Activated naive CD4-positive, alpha-beta T cell treated with anti-CD3 and anti-CD28 coated beads for 36 hours (primary cell): ENCODE measurements at regions not wholly inside any gene's neighbourhood (a gene's known extent, or its start where the extent isn't known, plus 50 kb on each side); places are given as distances from the start of the nearest gene placed in this dataset.

ENCODE experiments used
- CTCF ChIA-PET: fragments of 350-600 bp; sonication (Branson Sonifier 250); formaldehyde crosslinking; loops from one replicate; lab custom pipeline; 2021; ENCODE audit warnings: antibody characterized with exemption; lab: Charles Lee
- DNase-seq: peaks from one replicate; pipeline ENCODE4 v3.0.0-alpha.2; 2020
- H3K27ac Mint-ChIP-seq: one replicate; pipeline ENCODE4 v1.8.0; 2021; ENCODE audit warnings: mild to moderate bottlenecking, mixed read lengths
- H3K27me3 Mint-ChIP-seq: one replicate; pipeline ENCODE4 v1.8.0; 2021; ENCODE audit warnings: low read depth, mixed read lengths
- H3K36me3 Mint-ChIP-seq: one replicate; pipeline ENCODE4 v1.8.0; 2021; ENCODE audit warnings: low read depth, mixed read lengths
- H3K4me1 Mint-ChIP-seq: one replicate; pipeline ENCODE4 v1.8.0; 2021; ENCODE audit warnings: low read depth, mixed read lengths
- H3K4me3 Mint-ChIP-seq: one replicate; pipeline ENCODE4 v1.8.0; 2021; ENCODE audit warnings: mild to moderate bottlenecking, moderate library complexity, mixed read lengths
- H3K9me3 Mint-ChIP-seq: one replicate; pipeline ENCODE4 v1.8.0; 2021; ENCODE audit warnings: mixed read lengths
- intact Hi-C: fragments of 100-400 bp; cut with micrococcal nuclease; formaldehyde crosslinking; loops from one replicate; pipeline ENCODE4 v1.15.1; 2023

GRCh38 chr6:51257938-51258337, 439.3 kb downstream of the TFAP2B start:
- DNase-seq: no peak
- CTCF ChIA-PET: no interaction called here
- Mint-ChIP-seq H3K27me3 (no peaks in the 10 kb centered on the region), H3K36me3 (no peaks in the 10 kb centered on the region), H3K4me1 (no peaks in the 10 kb centered on the region), H3K4me3 (no peak overlapping the region), H3K27ac (no peak overlapping the region), H3K9me3 (no peaks in the 10 kb centered on the region)
- intact Hi-C loops: no loop called here

- H3K4me1 Mint-ChIP-seq: no peaks in the 10 kb centered on the region
- no peak overlapping the region for H3K4me3 Mint-ChIP-seq
- H3K27me3 Mint-ChIP-seq: no peaks in the 10 kb centered on the region
- H3K27ac Mint-ChIP-seq: no peak overlapping the region
- CTCF ChIA-PET: no interaction called here
- intact Hi-C loops: no loop called here
- DNase-seq: no peak
- H3K36me3 Mint-ChIP-seq: no peaks in the 10 kb centered on the region
- H3K9me3 Mint-ChIP-seq: no peaks in the 10 kb centered on the region
These were observed 441.3 kb downstream of the TFAP2B start for GRCh38 chr6:51260003-51260402.

GRCh38 chr6:51261691-51262090, 443.0 kb downstream of the TFAP2B start:
- CTCF ChIA-PET: interaction anchor here (0.6 kb wide), 1 partner anchor 452 kb away, joined by 3 read pairs; no protein-coding TSS in a partner anchor
- H3K36me3 Mint-ChIP-seq: no peaks in the 10 kb centered on the region
- intact Hi-C loops: no loop called here
- H3K9me3 Mint-ChIP-seq: no peaks in the 10 kb centered on the region
- H3K4me3 Mint-ChIP-seq: no peak overlapping the region
- no peaks in the 10 kb centered on the region for H3K27me3 Mint-ChIP-seq
- no peak for DNase-seq
- no peaks in the 10 kb centered on the region for H3K4me1 Mint-ChIP-seq
- no peak overlapping the region for H3K27ac Mint-ChIP-seq

GRCh38 chr6:51265426-51265825, 446.8 kb downstream of the TFAP2B start:
- CTCF ChIA-PET: no interaction called here
- DNase-seq: no peak
- no peaks in the 10 kb centered on the region for H3K9me3 Mint-ChIP-seq
- no peaks in the 10 kb centered on the region for H3K27me3 Mint-ChIP-seq
- intact Hi-C loops: no loop called here
- no peak overlapping the region for H3K27ac Mint-ChIP-seq
- H3K4me3 Mint-ChIP-seq: no peak overlapping the region
- H3K4me1 Mint-ChIP-seq: no peaks in the 10 kb centered on the region
- no peaks in the 10 kb centered on the region for H3K36me3 Mint-ChIP-seq

- intact Hi-C loops: no loop called here
- Mint-ChIP-seq H3K27me3 (no peaks in the 10 kb centered on the region), H3K36me3 (no peaks in the 10 kb centered on the region), H3K4me3 (no peak overlapping the region), H3K4me1 (no peaks in the 10 kb centered on the region), H3K27ac (no peak overlapping the region), H3K9me3 (peaks cover 2% of the 10 kb centered on the region)
- CTCF ChIA-PET: no interaction called here
- no peak for DNase-seq
These were observed 447.9 kb downstream of the TFAP2B start for GRCh38 chr6:51266604-51267003.

- Mint-ChIP-seq H3K4me3 (no peak overlapping the region), H3K4me1 (no peaks in the 10 kb centered on the region), H3K36me3 (no peaks in the 10 kb centered on the region), H3K27me3 (no peaks in the 10 kb centered on the region), H3K27ac (no peak overlapping the region), H3K9me3 (peaks cover 5% of the 10 kb centered on the region)
- intact Hi-C loops: no loop called here
- CTCF ChIA-PET: no interaction called here
- DNase-seq: no peak
These were observed 450.0 kb downstream of the TFAP2B start for GRCh38 chr6:51268666-51269065.

- Mint-ChIP-seq H3K27me3 (no peaks in the 10 kb centered on the region), H3K27ac (no peak overlapping the region), H3K36me3 (no peaks in the 10 kb centered on the region), H3K9me3 (peaks cover 5% of the 10 kb centered on the region), H3K4me1 (no peaks in the 10 kb centered on the region), H3K4me3 (no peak overlapping the region)
- CTCF ChIA-PET: no interaction called here
- DNase-seq: no peak
- intact Hi-C loops: no loop called here
These were observed 451.2 kb downstream of the TFAP2B start for GRCh38 chr6:51269876-51270275.

- intact Hi-C loops: no loop called here
- Mint-ChIP-seq H3K4me3 (no peak overlapping the region), H3K27ac (no peak overlapping the region), H3K4me1 (no peaks in the 10 kb centered on the region), H3K36me3 (no peaks in the 10 kb centered on the region), H3K9me3 (peaks cover 5% of the 10 kb centered on the region), H3K27me3 (no peaks in the 10 kb centered on the region)
- CTCF ChIA-PET: no interaction called here
- no peak for DNase-seq
These were observed 452.9 kb downstream of the TFAP2B start for GRCh38 chr6:51271615-51272014.

GRCh38 chr6:51273228-51273961, 454.7 kb downstream of the TFAP2B start:
- H3K9me3 Mint-ChIP-seq: peaks cover 5% of the 10 kb centered on the region
- no peaks in the 10 kb centered on the region for H3K4me1 Mint-ChIP-seq
- DNase-seq: no peak
- H3K27ac Mint-ChIP-seq: no peak overlapping the region
- intact Hi-C loops: no loop called here
- CTCF ChIA-PET: no interaction called here
- H3K4me3 Mint-ChIP-seq: no peak overlapping the region
- no peaks in the 10 kb centered on the region for H3K27me3 Mint-ChIP-seq
- H3K36me3 Mint-ChIP-seq: no peaks in the 10 kb centered on the region

- peaks cover 3% of the 10 kb centered on the region for H3K9me3 Mint-ChIP-seq
- H3K36me3 Mint-ChIP-seq: no peaks in the 10 kb centered on the region
- H3K4me1 Mint-ChIP-seq: no peaks in the 10 kb centered on the region
- no peak overlapping the region for H3K4me3 Mint-ChIP-seq
- no peaks in the 10 kb centered on the region for H3K27me3 Mint-ChIP-seq
- CTCF ChIA-PET: no interaction called here
- H3K27ac Mint-ChIP-seq: no peak overlapping the region
- intact Hi-C loops: no loop called here
- no peak for DNase-seq
These were observed 458.8 kb downstream of the TFAP2B start for GRCh38 chr6:51277474-51277873.

GRCh38 chr6:51282026-51282425, 463.4 kb downstream of the TFAP2B start:
- CTCF ChIA-PET: no interaction called here
- no peaks in the 10 kb centered on the region for H3K4me1 Mint-ChIP-seq
- no peak overlapping the region for H3K4me3 Mint-ChIP-seq
- H3K9me3 Mint-ChIP-seq: peaks cover 1% of the 10 kb centered on the region
- H3K36me3 Mint-ChIP-seq: no peaks in the 10 kb centered on the region
- no peaks in the 10 kb centered on the region for H3K27me3 Mint-ChIP-seq
- DNase-seq: no peak
- no peak overlapping the region for H3K27ac Mint-ChIP-seq
- intact Hi-C loops: no loop called here

- peaks cover 1% of the 10 kb centered on the region for H3K9me3 Mint-ChIP-seq
- no peaks in the 10 kb centered on the region for H3K4me1 Mint-ChIP-seq
- no peak overlapping the region for H3K27ac Mint-ChIP-seq
- intact Hi-C loops: no loop called here
- no peaks in the 10 kb centered on the region for H3K27me3 Mint-ChIP-seq
- H3K4me3 Mint-ChIP-seq: no peak overlapping the region
- CTCF ChIA-PET: no interaction called here
- no peaks in the 10 kb centered on the region for H3K36me3 Mint-ChIP-seq
- DNase-seq: no peak
These were observed 465.2 kb downstream of the TFAP2B start for GRCh38 chr6:51283723-51284355.

- intact Hi-C loops: no loop called here
- CTCF ChIA-PET: no interaction called here
- no peak for DNase-seq
- Mint-ChIP-seq H3K36me3 (no peaks in the 10 kb centered on the region), H3K4me3 (no peak overlapping the region), H3K4me1 (no peaks in the 10 kb centered on the region), H3K27me3 (no peaks in the 10 kb centered on the region), H3K27ac (no peak overlapping the region), H3K9me3 (peaks cover 1% of the 10 kb centered on the region)
These were observed 467.2 kb downstream of the TFAP2B start for GRCh38 chr6:51285876-51286275.
